A549 (cell line): ENCODE measurements at regions not wholly inside any gene's neighbourhood (a gene's known extent, or its start where the extent isn't known, plus 50 kb on each side); places are given as distances from the start of the nearest gene placed in this dataset.

Experiments
- ATAC-seq, 2 experiments: fragments of 200-7000 bp in 1 of 2; fragments of >200 bp in 1 of 2; cut with Nextera tagmentation in 1 of 2; cut with Tn5 transposase in 1 of 2; 3 replicates each; pipeline versions ENCODE4 v1.8.0 to v1.9.1; 2018 to 2020; ENCODE audit warnings: mild to moderate bottlenecking in 1 of 2, moderate library complexity in 1 of 2
- CTCF ChIA-PET: fragments of 300-600 bp; sonication (Branson Sonifier 250); formaldehyde crosslinking; extraction: SDS; loops from one replicate; lab custom pipeline; 2021; ENCODE audit warnings: antibody characterized with exemption, inconsistent platforms; lab: Yijun Ruan, JAX
- POLR2A ChIA-PET: fragments of 350-600 bp; formaldehyde crosslinking; extraction: SDS; loops from one replicate; lab custom pipeline; 2021; ENCODE audit warnings: antibody characterized with exemption, inconsistent platforms; lab: Yijun Ruan, JAX
- DNase-seq, 2 experiments: peaks; one replicate each; pipeline versions ENCODE4 v3.0.0 to v3.0.0-alpha.2; 2011 to 2016; ENCODE audit warnings: low read depth in 1 of 2, low spot score in 1 of 2
- FAIRE-seq: peaks from 2 replicates; lab custom pipeline; 2011; peaks lifted over from hg19 to GRCh38; lab: Jason Lieb, UNC
- H3K27ac ChIP-seq, 2 experiments: fragments of >200 bp; sonication (Bioruptor Twin); formaldehyde crosslinking; 3 replicates each; pipeline ENCODE4 v1.5.1; 2016 to 2017
- H3K4me1 ChIP-seq: fragments of >200 bp; sonication (Bioruptor Twin); formaldehyde crosslinking; 3 replicates; pipeline ENCODE4 v1.6.1; 2016
- H3K4me2 ChIP-seq: fragments of >200 bp; sonication (Bioruptor Twin); formaldehyde crosslinking; 3 replicates; pipeline ENCODE4 v1.6.1; 2016
- H3K4me3 ChIP-seq: fragments of >200 bp; sonication (Bioruptor Twin); formaldehyde crosslinking; 3 replicates; pipeline ENCODE4 v1.5.1; 2016
- H3K9me3 ChIP-seq: fragments of >200 bp; sonication (Bioruptor Twin); formaldehyde crosslinking; 3 replicates; pipeline ENCODE4 v1.6.1; 2016
- ATOH8 ChIP-seq: fragments of 250-450 bp; sonication (Bioruptor Pico); IDR thresholded peaks from 2 replicates; pipeline ENCODE4 v1.5.0; 2020; ENCODE audit warnings: low read depth, mild to moderate bottlenecking, moderate library complexity
- BHLHE40 ChIP-seq: IDR thresholded peaks from 2 replicates; pipeline ENCODE4 v1.6.1; 2012; ENCODE audit warnings: low read depth, low read length, inconsistent platforms
- CHD4 ChIP-seq: fragments of 200-600 bp; sonication (generic); IDR thresholded peaks from 2 replicates; pipeline ENCODE4 v1.6.1; 2016; ENCODE audit warnings: antibody characterized with exemption, mild to moderate bottlenecking, borderline replicate concordance
- EHF ChIP-seq: fragments of 250-450 bp; sonication (Bioruptor Pico); IDR thresholded peaks from 2 replicates; pipeline ENCODE4 v1.5.0; 2020; ENCODE audit warnings: mild to moderate bottlenecking
- ELK1 ChIP-seq: fragments of 150-350 bp; IDR thresholded peaks from 2 replicates; pipeline ENCODE4 v1.6.1; 2014; ENCODE audit warnings: low read depth, mild to moderate bottlenecking, low read length
- EP300 ChIP-seq, 2 experiments: fragments of >200 bp; sonication (Bioruptor Twin); formaldehyde crosslinking; IDR thresholded peaks; 2 replicates in 1 of 2; 3 replicates in 1 of 2; pipeline ENCODE4 v1.6.1; 2016 to 2017
- FOSB ChIP-seq: fragments of 250-450 bp; sonication (Bioruptor Pico); IDR thresholded peaks from 2 replicates; pipeline ENCODE4 v1.5.0; 2020; ENCODE audit warnings: mild to moderate bottlenecking, moderate library complexity
- FOSL2 ChIP-seq, 2 experiments: fragments of 450-650 bp in 1 of 2; fragments of >200 bp in 1 of 2; sonication (Bioruptor Twin) in 1 of 2; formaldehyde crosslinking; IDR thresholded peaks; 2 replicates each; pipeline versions ENCODE4 v1.5.0 to v1.6.1; 2016 to 2020; ENCODE audit warnings: mild to moderate bottlenecking in 1 of 2, moderate library complexity in 1 of 2
- FOXS1 ChIP-seq: fragments of 250-450 bp; sonication (Bioruptor Pico); IDR thresholded peaks from 2 replicates; pipeline ENCODE4 v1.5.0; 2020; ENCODE audit warnings: mild to moderate bottlenecking, moderate library complexity
- KDM1A ChIP-seq: fragments of 200-600 bp; sonication (generic); IDR thresholded peaks from 2 replicates; pipeline ENCODE4 v1.6.1; 2016; ENCODE audit warnings: low read depth, mild to moderate bottlenecking
- MAFK ChIP-seq: fragments of 450-650 bp; IDR thresholded peaks from 2 replicates; pipeline ENCODE4 v1.6.1; 2014; ENCODE audit not compliant: partially characterized antibody
- MAZ ChIP-seq: fragments of 150-350 bp; IDR thresholded peaks from 2 replicates; pipeline ENCODE4 v1.6.1; 2014; ENCODE audit warnings: antibody characterized with exemption, low read depth, low read length, borderline replicate concordance
- MYC ChIP-seq: IDR thresholded peaks from 2 replicates; pipeline ENCODE4 v1.6.1; 2012; ENCODE audit warnings: mild to moderate bottlenecking, inconsistent platforms, low read length, improper control_type of control experiment, borderline replicate concordance
- NPAS2 ChIP-seq: fragments of 250-450 bp; sonication (Bioruptor Pico); IDR thresholded peaks from 2 replicates; pipeline ENCODE4 v1.8.0; 2022; ENCODE audit warnings: mild to moderate bottlenecking, moderate library complexity, borderline replicate concordance
- RARB ChIP-seq: fragments of 250-450 bp; sonication (Bioruptor Pico); IDR thresholded peaks from 2 replicates; pipeline ENCODE4 v1.8.0; 2021; ENCODE audit warnings: mild to moderate bottlenecking, moderate library complexity
- RCOR1 ChIP-seq: fragments of 150-350 bp; IDR thresholded peaks from 2 replicates; pipeline ENCODE4 v1.6.1; 2014; ENCODE audit warnings: antibody characterized with exemption, low read length, low read depth
- REST ChIP-seq: fragments of 200-600 bp; sonication (generic); IDR thresholded peaks from 2 replicates; pipeline ENCODE4 v1.6.1; 2016; ENCODE audit warnings: antibody characterized with exemption, mild to moderate bottlenecking, moderate library complexity
- RFX5 ChIP-seq: fragments of 450-650 bp; IDR thresholded peaks from 2 replicates; pipeline ENCODE4 v1.7.1; 2014; ENCODE audit warnings: antibody characterized with exemption, mild to moderate bottlenecking, moderate library complexity
- SMC3 ChIP-seq: fragments of >200 bp; sonication (Bioruptor Twin); formaldehyde crosslinking; IDR thresholded peaks from 3 replicates; pipeline ENCODE4 v1.6.1; 2018; ENCODE audit warnings: inconsistent platforms
- ZFP36 ChIP-seq: fragments of 450-650 bp; IDR thresholded peaks from 2 replicates; pipeline ENCODE4 v1.6.1; 2014; ENCODE audit warnings: borderline replicate concordance; ENCODE audit not compliant: partially characterized antibody
- WGBS: methylation state at CpG from one replicate; pipeline ENCODE4 v1.1.6; 2017; ENCODE audit errors: missing lambda C conversion rate; 5-methylcytosine and 5-hydroxymethylcytosine counted together
- TF ChIP-seq, protein P1 (sequence below): fragments of 250-450 bp; sonication (Bioruptor Pico); IDR thresholded peaks from 2 replicates; pipeline ENCODE4 v1.5.0; 2021; ENCODE audit warnings: mild to moderate bottlenecking, moderate library complexity, borderline replicate concordance

- no peak overlapping the region for H3K4me3 ChIP-seq
- DNase-seq (no peak), ATAC-seq (no peak)
- H3K9me3 ChIP-seq = peaks cover 27% of the 10 kb centered on the region
- ChIA-PET CTCF (no interaction called here), POLR2A (no interaction called here)
- no peak overlapping the region for H3K27ac ChIP-seq
- H3K4me1 ChIP-seq = no peaks in the 10 kb centered on the region
- no peak for TF ChIP-seq REST
- TF ChIP-seq FOXS1 (CRISPR knock-in tag) = no peak
- no peak for TF ChIP-seq EHF (CRISPR knock-in tag)
- no peak for TF ChIP-seq BHLHE40
- no peak for TF ChIP-seq FOSL2 (IDR thresholded peaks at IDR 0.05)
- TF ChIP-seq FOSL2 (CRISPR knock-in tag; IDR thresholded peaks at IDR 0.05) = no peak
- no peak for TF ChIP-seq NPAS2
- TF ChIP-seq RCOR1 = no peak
- TF ChIP-seq RFX5 = no peak
- TF ChIP-seq, protein P1, sequence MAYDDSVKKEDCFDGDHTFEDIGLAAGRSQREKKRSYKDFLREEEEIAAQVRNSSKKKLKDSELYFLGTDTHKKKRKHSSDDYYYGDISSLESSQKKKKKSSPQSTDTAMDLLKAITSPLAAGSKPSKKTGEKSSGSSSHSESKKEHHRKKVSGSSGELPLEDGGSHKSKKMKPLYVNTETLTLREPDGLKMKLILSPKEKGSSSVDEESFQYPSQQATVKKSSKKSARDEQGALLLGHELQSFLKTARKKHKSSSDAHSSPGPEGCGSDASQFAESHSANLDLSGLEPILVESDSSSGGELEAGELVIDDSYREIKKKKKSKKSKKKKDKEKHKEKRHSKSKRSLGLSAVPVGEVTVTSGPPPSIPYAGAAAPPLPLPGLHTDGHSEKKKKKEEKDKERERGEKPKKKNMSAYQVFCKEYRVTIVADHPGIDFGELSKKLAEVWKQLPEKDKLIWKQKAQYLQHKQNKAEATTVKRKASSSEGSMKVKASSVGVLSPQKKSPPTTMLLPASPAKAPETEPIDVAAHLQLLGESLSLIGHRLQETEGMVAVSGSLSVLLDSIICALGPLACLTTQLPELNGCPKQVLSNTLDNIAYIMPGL (CRISPR knock-in tag) = no peak
- no peak for TF ChIP-seq EP300 (IDR thresholded peaks at IDR 0.05)
- no peak for TF ChIP-seq KDM1A
- no peak for TF ChIP-seq ELK1
- TF ChIP-seq MAFK = no peak
- TF ChIP-seq, all 56 proteins: peak for 0
- H3K4me2 ChIP-seq = no peak overlapping the region
- 22% methylated on average over 4 of the region's 4 CpGs for WGBS
- FAIRE-seq = no peak
Observed at GRCh38 chr7:69090936-69091335, 507.3 kb upstream of the AUTS2 start.

DNA sequence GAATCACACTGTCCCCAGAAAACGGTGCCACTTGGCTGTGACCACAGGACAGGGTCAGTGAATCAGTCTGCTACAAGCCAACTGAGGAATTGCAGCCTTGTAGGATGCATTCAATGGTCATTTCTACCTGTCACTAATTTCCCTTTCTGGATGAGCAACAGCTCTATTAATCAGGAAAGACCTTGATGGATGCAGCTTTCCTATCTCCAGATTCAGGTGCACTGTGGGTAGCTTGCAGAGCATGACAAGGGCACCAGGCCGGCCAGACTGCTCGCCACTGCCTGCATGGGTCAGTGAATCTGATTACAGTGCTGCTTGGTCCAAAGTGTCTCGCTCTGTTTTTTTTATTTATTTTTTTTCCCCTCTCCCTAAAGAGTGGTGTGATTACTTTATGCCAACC lies 506.8 kb upstream of the AUTS2 start:
- no peak overlapping the region for H3K4me2 ChIP-seq
- CTCF ChIA-PET = no interaction called here
- H3K9me3 ChIP-seq = peaks cover 27% of the 10 kb centered on the region
- WGBS = 19% methylated on average over 4 of the region's 4 CpGs
- no peak overlapping the region for H3K4me3 ChIP-seq
- FAIRE-seq (no peak), DNase-seq (no peak), ATAC-seq (no peak)
- POLR2A ChIA-PET = no interaction called here
- no peaks in the 10 kb centered on the region for H3K4me1 ChIP-seq
- H3K27ac ChIP-seq = no peak overlapping the region
- TF ChIP-seq MAZ (no peak), CHD4 (no peak), FOSL2 (IDR thresholded peaks at IDR 0.05) (no peak), FOSL2 (CRISPR knock-in tag; IDR thresholded peaks at IDR 0.05) (no peak)

- CTCF ChIA-PET = no interaction called here
- Histone ChIP-seq H3K4me3 (no peak overlapping the region), H3K4me1 (no peaks in the 10 kb centered on the region), H3K9me3 (peaks cover 27% of the 10 kb centered on the region), H3K4me2 (no peak overlapping the region), H3K27ac (no peak overlapping the region)
- POLR2A ChIA-PET = no interaction called here
- 0% methylated on average over 2 of the region's 2 CpGs for WGBS
- no peak for FAIRE-seq
- ATAC-seq = no peak
- DNase-seq = no peak
- TF ChIP-seq MYC (no peak), EHF (CRISPR knock-in tag) (no peak), RARB (no peak), CHD4 (no peak), RCOR1 (no peak), ATOH8 (CRISPR knock-in tag) (no peak), REST (no peak), ZFP36 (no peak), FOSB (CRISPR knock-in tag) (no peak), SMC3 (no peak)
Observed at GRCh38 chr7:69095127-69095526, 503.1 kb upstream of the AUTS2 start.
